H1 (cell line): ENCODE measurements at regions not wholly inside any gene's neighbourhood (a gene's known extent, or its start where the extent isn't known, plus 50 kb on each side); places are given as distances from the start of the nearest gene placed in this dataset.

ENCODE experiments used
- CHD7 ChIP-seq: fragments of 300-600 bp; sonication (generic); IDR thresholded peaks from 2 replicates; pipeline ENCODE4 v1.7.1; 2012; ENCODE audit warnings: low read length, moderate library complexity, mild to moderate bottlenecking, inconsistent platforms; ENCODE audit not compliant: insufficient replicate concordance
- CTBP2 ChIP-seq: IDR thresholded peaks from 2 replicates; pipeline ENCODE4 v1.7.0; 2011; ENCODE audit warnings: borderline replicate concordance, mild to moderate bottlenecking, moderate library complexity, mixed read lengths, low read length; ENCODE audit not compliant: insufficient read depth, insufficient read length
- RAD21 ChIP-seq, 2 experiments: IDR thresholded peaks in 1 of 2; conservative IDR thresholded peaks in 1 of 2; 2 replicates each; pipeline ENCODE4 v1.6.1; 2011; ENCODE audit warnings: low read depth in 2 of 2, low read length in 2 of 2, improper control_type of control experiment in 1 of 2, inconsistent platforms in 1 of 2, mild to moderate bottlenecking in 1 of 2, moderate library complexity in 1 of 2

GRCh38 chr1:193338194-193338593 lies 151.8 kb upstream of the B3GALT2 start (continued):
- TF ChIP-seq CHD7 (no peak), RAD21 (IDR thresholded peaks at IDR 0.05 in 1 of 2, conservative IDR thresholded peaks at IDR 0.05 in 1 of 2; ENCODE audit: low read depth in 2 of 2, low read length in 2 of 2) (peak in 1 of 2 experiments; percentile 28; a peak in 3 of 4 replicates), CTBP2 (no peak)
- TF ChIP-seq, all 59 proteins: peak for 2
